CD14-positive monocyte (primary cell): ENCODE measurements at regions not wholly inside any gene's neighbourhood (a gene's known extent, or its start where the extent isn't known, plus 50 kb on each side); places are given as distances from the start of the nearest gene placed in this dataset.
"Not testable (repeated sequence)": the region's sequence is repeated elsewhere in the genome, so short reads cannot be mapped to it uniquely, and the experiment has no call there.

Source experiments
- DNase-seq, 3 donors: peaks; one replicate each; pipeline ENCODE4 v3.0.0-alpha.2; 2011 to 2022
- H2AFZ ChIP-seq: 2 replicates; pipeline ENCODE4 v1.6.0; 2012; ENCODE audit warnings: mild to moderate bottlenecking, low read depth, low read length, inconsistent platforms; ENCODE audit not compliant: insufficient read depth, poor library complexity, severe bottlenecking
- H3K27ac ChIP-seq, 2 donors: 1 replicate in 1 of 2; 2 replicates in 1 of 2; pipeline ENCODE4 v1.5.1; 2012 to 2013; ENCODE audit warnings: low read length in 2 of 2, control low read depth in 1 of 2, inconsistent platforms in 1 of 2, low read depth in 1 of 2, mild to moderate bottlenecking in 1 of 2
- H3K27me3 ChIP-seq, 2 donors: one replicate each; pipeline versions ENCODE4 v1.6.0 to v1.6.1; 2011 to 2013; ENCODE audit warnings: low read length in 2 of 2; ENCODE audit not compliant: control insufficient read depth in 2 of 2, insufficient read depth in 2 of 2
- H3K36me3 ChIP-seq, 2 donors: replicated peaks in 1 of 2; 1 replicate in 1 of 2; 2 replicates in 1 of 2; pipeline versions ENCODE4 v1.5.1 to v1.6.1; 2012 to 2013; ENCODE audit warnings: low read length in 2 of 2, control low read depth in 1 of 2, inconsistent platforms in 1 of 2, mild to moderate bottlenecking in 1 of 2; ENCODE audit not compliant: insufficient read depth in 2 of 2, control insufficient read depth in 1 of 2
- H3K4me1 ChIP-seq, 2 donors: 1 replicate in 1 of 2; 2 replicates in 1 of 2; pipeline versions ENCODE4 v1.5.1 to v1.6.1; 2012 to 2013; ENCODE audit warnings: low read length in 2 of 2, control low read depth in 1 of 2, inconsistent platforms in 1 of 2, mild to moderate bottlenecking in 1 of 2, moderate library complexity in 1 of 2; ENCODE audit not compliant: insufficient read depth in 2 of 2, control insufficient read depth in 1 of 2
- H3K4me2 ChIP-seq: replicated peaks from 2 replicates; pipeline ENCODE3; 2012; ENCODE audit warnings: low read length, moderate library complexity, mild to moderate bottlenecking; ENCODE audit not compliant: poor library complexity, severe bottlenecking; ENCODE audit errors: extremely low read depth
- H3K4me3 ChIP-seq, 3 experiments: fragments of 200-600 bp in 1 of 3; sonication (generic) in 1 of 3; replicated peaks in 1 of 3; 1 replicate in 2 of 3; 2 replicates in 1 of 3; pipeline ENCODE4 v1.5.1; 2011 to 2013; ENCODE audit warnings: low read length in 3 of 3, mild to moderate bottlenecking in 3 of 3, control low read depth in 2 of 3, low read depth in 2 of 3, inconsistent platforms in 1 of 3, moderate library complexity in 1 of 3
- H3K79me2 ChIP-seq: 2 replicates; pipeline ENCODE4 v1.6.0; 2012; ENCODE audit warnings: mild to moderate bottlenecking, control low read depth, inconsistent platforms, low read length, moderate library complexity; ENCODE audit not compliant: insufficient read depth
- H3K9ac ChIP-seq: 2 replicates; pipeline ENCODE4 v1.6.0; 2017; ENCODE audit warnings: low read length, mild to moderate bottlenecking; ENCODE audit not compliant: insufficient read depth, poor library complexity, severe bottlenecking
- H3K9me3 ChIP-seq, 2 donors: replicated peaks in 1 of 2; 1 replicate in 1 of 2; 2 replicates in 1 of 2; pipeline versions ENCODE4 v1.5.1 to v1.6.1; 2012 to 2013; ENCODE audit warnings: low read length in 2 of 2, control low read depth in 1 of 2; ENCODE audit not compliant: control insufficient read depth in 1 of 2, insufficient read depth in 1 of 2
- H4K20me1 ChIP-seq: 2 replicates; pipeline ENCODE4 v1.6.0; 2012; ENCODE audit warnings: mild to moderate bottlenecking, low read length, control low read depth, moderate library complexity; ENCODE audit not compliant: insufficient read depth
- H3K27ac Mint-ChIP-seq, 7 donors: one replicate each; pipeline ENCODE4 v1.8.0; 2020; ENCODE audit warnings: mild to moderate bottlenecking in 7 of 7, mixed read lengths in 7 of 7, moderate library complexity in 6 of 7, inconsistent platforms in 2 of 7
- H3K27me3 Mint-ChIP-seq, 3 donors: one replicate each; pipeline ENCODE4 v1.8.0; 2021 to 2022; ENCODE audit warnings: low read depth in 3 of 3, mild to moderate bottlenecking in 3 of 3, mixed read lengths in 3 of 3, moderate library complexity in 3 of 3, inconsistent platforms in 1 of 3
- H3K36me3 Mint-ChIP-seq, 2 donors: one replicate each; pipeline ENCODE4 v1.8.0; 2020; ENCODE audit warnings: mixed read lengths in 2 of 2, inconsistent platforms in 1 of 2, mild to moderate bottlenecking in 1 of 2
- H3K4me1 Mint-ChIP-seq: one replicate; pipeline ENCODE4 v1.8.0; 2020; ENCODE audit warnings: mild to moderate bottlenecking, mixed read lengths
- H3K4me3 Mint-ChIP-seq, 2 donors: one replicate each; pipeline ENCODE4 v1.8.0; 2020; ENCODE audit warnings: mild to moderate bottlenecking in 2 of 2, mixed read lengths in 2 of 2, moderate library complexity in 1 of 2
- H3K9me3 Mint-ChIP-seq, 7 donors: one replicate each; pipeline ENCODE4 v1.8.0; 2020 to 2022; ENCODE audit warnings: mixed read lengths in 7 of 7, mild to moderate bottlenecking in 6 of 7, moderate library complexity in 6 of 7, inconsistent platforms in 2 of 7
- CTCF ChIP-seq: fragments of 200-600 bp; IDR thresholded peaks from one replicate; pipeline ENCODE4 v1.8.0; 2022; ENCODE audit warnings: antibody characterized with exemption, mild to moderate bottlenecking
- WGBS: methylation state at CpG from one replicate; pipeline ENCODE4 v1.1.5; 2013; ENCODE audit warnings: missing lambda C conversion rate; ENCODE audit not compliant: insufficient coverage; 5-methylcytosine and 5-hydroxymethylcytosine counted together
- intact Hi-C, 2 donors: fragments of 100-400 bp; cut with micrococcal nuclease; formaldehyde crosslinking; loops; one replicate each; pipeline versions ENCODE4 v1.15.0 to v1.15.1; 2023

- H3K9ac ChIP-seq: no peak overlapping the region
Observed at GRCh38 chr19:14265290-14266036, 59.5 kb upstream of the ADGRL1 start.

GRCh38 chr19:14255902-14256649, 50.1 kb upstream of the ADGRL1 start:
- WGBS: 76% methylated on average over 5 of the region's 7 CpGs
- H3K4me1 ChIP-seq, H3K27ac ChIP-seq, H3K79me2 ChIP-seq, H3K9ac ChIP-seq, H3K27me3 ChIP-seq, DNase-seq, H4K20me1 ChIP-seq, intact Hi-C loops, H3K4me2 ChIP-seq, H3K4me3 ChIP-seq, H2AFZ ChIP-seq, H3K9me3 ChIP-seq, H3K36me3 ChIP-seq, H3K9me3 Mint-ChIP-seq, H3K4me3 Mint-ChIP-seq, H3K36me3 Mint-ChIP-seq, H3K27ac Mint-ChIP-seq: not testable (repeated sequence)
- H3K27me3 Mint-ChIP-seq: peaks cover 15 to 24% (median 18%) of the 10 kb centered on the region in 3 donors
- H3K4me1 Mint-ChIP-seq: peaks cover 15% of the 10 kb centered on the region

More at GRCh38 chr19:14265290-14266036, 59.5 kb upstream of the ADGRL1 start:
- Histone ChIP-seq H3K36me3 (no peaks in the 10 kb centered on the region), H3K4me2 (no peak overlapping the region), H2AFZ (no peak overlapping the region), H3K4me1 (no peaks in the 10 kb centered on the region), H4K20me1 (no peaks in the 10 kb centered on the region), H3K9me3 (no peaks in the 10 kb centered on the region), H3K27me3 (peaks cover 0 to 6% of the 10 kb centered on the region in 2 donors), H3K27ac (no peak overlapping the region), H3K79me2 (no peaks in the 10 kb centered on the region), H3K4me3 (no peak overlapping the region)
- Mint-ChIP-seq H3K27ac (no peak overlapping the region), H3K4me3 (no peak overlapping the region), H3K27me3 (peaks cover 9 to 16% (median 14%) of the 10 kb centered on the region in 3 donors), H3K9me3 (peaks cover 0 to 2% (median 0%) of the 10 kb centered on the region in 7 donors), H3K36me3 (no peaks in the 10 kb centered on the region), H3K4me1 (peaks cover 2% of the 10 kb centered on the region)
- no peak for DNase-seq
- intact Hi-C loops: no loop called here
- WGBS: 80% methylated on average over 26 of the region's 37 CpGs
- no peak for TF ChIP-seq CTCF
